Smooth muscle cell (in vitro differentiated cells): ENCODE measurements at regions not wholly inside any gene's neighbourhood (a gene's known extent, or its start where the extent isn't known, plus 50 kb on each side); places are given as distances from the start of the nearest gene placed in this dataset.

ENCODE experiments used
- DNase-seq: peaks from one replicate; lab custom pipeline; 2025; ENCODE audit not compliant: unreplicated experiment; lab: John Stamatoyannopoulos, UW
- H2AFZ ChIP-seq: fragments of 200-600 bp; sonication (generic); 2 replicates; pipeline ENCODE4 v1.6.0; 2016; ENCODE audit warnings: antibody characterized with exemption, low read depth, mild to moderate bottlenecking
- H3F3A ChIP-seq: fragments of 200-600 bp; sonication (generic); 2 replicates; pipeline ENCODE4 v1.6.0; 2017; ENCODE audit warnings: antibody characterized with exemption, low read depth
- H3K27ac ChIP-seq: fragments of 200-600 bp; sonication (generic); 2 replicates; pipeline ENCODE4 v1.5.1; 2016; ENCODE audit warnings: low read depth, mild to moderate bottlenecking
- H3K27me3 ChIP-seq: fragments of 200-600 bp; sonication (generic); 2 replicates; pipeline ENCODE4 v1.6.1; 2016; ENCODE audit warnings: low read depth, mild to moderate bottlenecking
- H3K36me3 ChIP-seq: fragments of 200-600 bp; sonication (generic); 2 replicates; pipeline ENCODE4 v1.5.1; 2016; ENCODE audit warnings: low read depth
- H3K4me1 ChIP-seq: fragments of 200-600 bp; sonication (generic); 2 replicates; pipeline ENCODE4 v1.5.1; 2016; ENCODE audit warnings: low read depth
- H3K4me2 ChIP-seq: fragments of 200-600 bp; sonication (generic); 2 replicates; pipeline ENCODE4 v1.6.0; 2016; ENCODE audit warnings: mild to moderate bottlenecking
- H3K4me3 ChIP-seq: fragments of 200-600 bp; sonication (generic); 2 replicates; pipeline ENCODE4 v1.5.1; 2016; ENCODE audit warnings: mild to moderate bottlenecking
- H3K79me2 ChIP-seq: fragments of 200-600 bp; sonication (generic); 2 replicates; pipeline ENCODE4 v1.6.0; 2016; ENCODE audit warnings: low read depth, mild to moderate bottlenecking
- H3K9ac ChIP-seq: fragments of 200-600 bp; sonication (generic); 2 replicates; pipeline ENCODE4 v1.6.0; 2016; ENCODE audit warnings: low read depth
- H3K9me3 ChIP-seq: fragments of 200-600 bp; sonication (generic); replicated peaks from 2 replicates; pipeline ENCODE4 v1.5.1; 2016; ENCODE audit warnings: low read depth
- H4K20me1 ChIP-seq: fragments of 200-600 bp; sonication (generic); 2 replicates; pipeline ENCODE4 v1.6.0; 2016; ENCODE audit warnings: low read depth
- CTCF ChIP-seq: fragments of 200-600 bp; sonication (generic); IDR thresholded peaks from 2 replicates; pipeline ENCODE4 v1.5.1; 2017; ENCODE audit warnings: borderline replicate concordance, mild to moderate bottlenecking, antibody characterized with exemption; ENCODE audit not compliant: insufficient read depth, poor library complexity, severe bottlenecking
- WGBS: methylation state at CpG from one replicate; pipeline ENCODE4 v1.1.7; 2016; ENCODE audit warnings: low lambda C conversion rate; 5-methylcytosine and 5-hydroxymethylcytosine counted together

DNA sequence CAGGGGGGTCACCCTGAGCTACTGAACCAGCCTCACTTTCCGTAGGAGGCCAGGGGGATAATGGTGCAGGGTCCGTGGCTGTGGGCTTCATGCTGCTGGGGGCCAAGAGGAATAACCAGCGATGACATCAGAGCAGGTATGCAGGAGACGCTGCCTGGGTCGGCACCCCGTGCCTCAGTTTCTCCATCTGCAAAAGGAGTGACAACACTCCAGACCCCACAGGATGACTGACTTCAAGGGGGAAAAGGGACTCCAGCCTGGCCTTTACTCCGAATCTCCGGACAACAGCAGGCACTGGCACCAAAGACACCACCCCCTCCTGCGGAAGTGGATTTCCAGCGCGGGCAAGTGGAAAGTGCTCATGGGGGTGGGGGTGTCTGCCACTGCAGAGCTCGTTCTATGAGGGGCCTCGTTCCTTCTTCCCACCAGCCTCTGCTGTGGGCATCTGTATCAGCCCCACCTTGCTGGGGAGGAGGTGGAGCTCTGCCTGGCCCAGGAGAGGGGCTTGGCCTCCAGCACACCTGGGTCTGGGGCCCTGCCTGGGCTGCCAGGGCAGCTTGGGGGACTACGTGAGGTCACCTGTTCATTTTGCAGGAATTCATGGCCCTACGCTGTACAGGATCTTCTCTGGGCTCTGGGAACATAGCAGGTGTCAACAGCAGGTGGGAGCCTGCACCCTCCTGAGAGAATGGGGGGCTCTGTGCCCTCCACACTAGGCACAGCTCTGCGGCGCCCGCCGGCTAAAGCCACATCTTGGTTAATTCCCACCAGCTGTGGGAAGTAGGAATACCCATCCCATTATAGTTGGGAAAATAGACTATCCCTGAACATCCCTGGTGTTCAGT is 216.6 kb upstream of the C14orf180 start:
- no peak for DNase-seq
- Histone ChIP-seq H3K27ac (no peak overlapping the region), H2AFZ (no peak overlapping the region), H3K9ac (no peak overlapping the region), H3K36me3 (no peaks in the 10 kb centered on the region), H3K27me3 (no peaks in the 10 kb centered on the region), H3F3A (no peaks in the 10 kb centered on the region), H3K79me2 (no peaks in the 10 kb centered on the region), H3K9me3 (no peaks in the 10 kb centered on the region), H3K4me2 (no peak overlapping the region), H3K4me1 (no peaks in the 10 kb centered on the region), H4K20me1 (no peaks in the 10 kb centered on the region), H3K4me3 (no peak overlapping the region)
- 93% methylated on average over 19 of the region's 19 CpGs for WGBS
- TF ChIP-seq CTCF = no peak

GRCh38 chr14:104363891-104364760 is 215.4 kb upstream of the C14orf180 start:
- H3K4me2 ChIP-seq = no peak overlapping the region
- H3K36me3 ChIP-seq = no peaks in the 10 kb centered on the region
- WGBS = 93% methylated on average over 20 of the region's 20 CpGs
- no peaks in the 10 kb centered on the region for H4K20me1 ChIP-seq
- no peaks in the 10 kb centered on the region for H3F3A ChIP-seq
- no peak overlapping the region for H3K9ac ChIP-seq
- H2AFZ ChIP-seq = no peak overlapping the region
- DNase-seq = no peak
- H3K79me2 ChIP-seq = no peaks in the 10 kb centered on the region
- H3K4me3 ChIP-seq = no peak overlapping the region
- H3K4me1 ChIP-seq = no peaks in the 10 kb centered on the region
- no peak overlapping the region for H3K27ac ChIP-seq
- H3K27me3 ChIP-seq = no peaks in the 10 kb centered on the region
- no peak for TF ChIP-seq CTCF
- no peaks in the 10 kb centered on the region for H3K9me3 ChIP-seq

GRCh38 chr14:104364830-104365229 is 214.7 kb upstream of the C14orf180 start:
- Histone ChIP-seq H3K9ac (no peak overlapping the region), H3K4me2 (no peak overlapping the region), H4K20me1 (no peaks in the 10 kb centered on the region), H3K27ac (no peak overlapping the region), H3F3A (no peaks in the 10 kb centered on the region), H3K36me3 (no peaks in the 10 kb centered on the region), H3K79me2 (no peaks in the 10 kb centered on the region), H3K4me3 (no peak overlapping the region), H3K27me3 (no peaks in the 10 kb centered on the region), H3K4me1 (no peaks in the 10 kb centered on the region), H2AFZ (no peak overlapping the region), H3K9me3 (no peaks in the 10 kb centered on the region)
- no peak for TF ChIP-seq CTCF
- no peak for DNase-seq
- WGBS = 93% methylated on average over 10 of the region's 10 CpGs
